AG04449 (cell line): ENCODE measurements at regions not wholly inside any gene's neighbourhood (a gene's known extent, or its start where the extent isn't known, plus 50 kb on each side); places are given as distances from the start of the nearest gene placed in this dataset.

ENCODE experiments used
- CTCF ChIA-PET: fragments of 350-600 bp; formaldehyde crosslinking; extraction: SDS; loops from one replicate; lab custom pipeline; 2021; ENCODE audit warnings: antibody characterized with exemption; lab: Yijun Ruan, JAX
- POLR2A ChIA-PET: fragments of 400-600, 350-600 bp; formaldehyde crosslinking; extraction: SDS; loops from one replicate; lab custom pipeline; 2020; ENCODE audit warnings: antibody characterized with exemption, inconsistent platforms; lab: Yijun Ruan, JAX
- DNase-seq: peaks from one replicate; pipeline ENCODE4 v3.0.0-alpha.2; 2010; ENCODE audit warnings: low read depth, low spot score
- H3K4me3 ChIP-seq: 2 replicates; pipeline ENCODE4 v1.5.1; 2011; ENCODE audit warnings: low read depth, mild to moderate bottlenecking, control low read depth, low read length
- CTCF ChIP-seq: IDR thresholded peaks from one replicate; pipeline ENCODE4 v1.5.1; 2011; ENCODE audit warnings: mild to moderate bottlenecking, moderate library complexity, low read length, control low read depth, inconsistent platforms; ENCODE audit not compliant: insufficient read depth; ENCODE audit errors: missing control alignments

GRCh38 chr9:91074866-91075265 is 273.2 kb downstream of the SYK start:
- no peak overlapping the region for H3K4me3 ChIP-seq
- no peak for DNase-seq
- POLR2A ChIA-PET, result no interaction called here
- TF ChIP-seq CTCF, result no peak
- CTCF ChIA-PET, result interaction anchor here (1.1 kb wide), 1 partner anchor 15 kb away, joined by 3 read pairs; no protein-coding TSS in a partner anchor

GRCh38 chr9:91075279-91075678 is 273.7 kb downstream of the SYK start:
- CTCF ChIA-PET, result interaction anchor here (1.1 kb wide), 1 partner anchor 14 kb away, joined by 3 read pairs; no protein-coding TSS in a partner anchor
- no peak overlapping the region for H3K4me3 ChIP-seq
- POLR2A ChIA-PET, result no interaction called here
- no peak for TF ChIP-seq CTCF
- no peak for DNase-seq

DNA sequence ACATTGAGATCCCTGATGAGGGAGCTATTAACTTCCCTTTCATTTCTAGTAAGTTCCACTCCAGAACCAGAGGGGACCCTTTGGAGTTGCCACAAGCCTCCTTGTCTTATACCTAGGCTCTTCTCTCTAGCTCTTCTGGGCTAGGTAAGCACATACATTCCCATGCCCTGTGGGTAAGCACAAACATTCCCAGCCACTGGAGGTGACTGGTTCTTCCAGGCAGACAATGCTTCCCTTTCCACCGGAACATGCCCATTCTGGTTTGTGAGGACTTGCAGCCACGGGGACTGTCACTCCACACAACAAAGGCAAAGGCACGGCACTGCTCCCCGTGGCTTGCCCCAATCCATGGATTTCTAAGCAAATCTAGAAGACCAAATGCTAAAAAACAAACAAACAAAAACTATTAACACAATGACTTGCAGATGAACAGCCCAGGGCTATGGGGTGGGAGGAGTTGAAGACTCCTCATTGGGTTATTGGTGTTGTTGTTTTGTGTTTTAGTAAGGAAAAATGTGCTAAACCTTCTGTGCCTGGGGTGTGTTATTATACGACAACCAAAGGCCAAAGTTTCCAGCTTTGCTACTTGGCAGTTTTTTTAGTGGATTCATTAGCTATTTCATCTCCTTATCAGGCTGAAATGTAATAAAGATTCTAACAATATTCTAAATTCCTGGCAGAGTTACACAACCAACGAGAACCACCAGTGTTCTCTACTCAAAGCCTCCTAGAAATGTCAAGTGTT is 276.2 kb downstream of the SYK start:
- H3K4me3 ChIP-seq, result no peak overlapping the region
- ChIA-PET POLR2A (no interaction called here), CTCF (interaction anchor here (1.0 to 2.3 kb wide), 3 partner anchors 12 to 163 kb away, joined by 3 to 7 read pairs (median 4); no protein-coding TSS in a partner anchor)
- DNase-seq, result no peak
- TF ChIP-seq CTCF, result no peak

- H3K4me3 ChIP-seq, result no peak overlapping the region
- POLR2A ChIA-PET, result no interaction called here
- CTCF ChIA-PET, result interaction anchor here (1.0 to 2.3 kb wide), 2 partner anchors 11 to 164 kb away, joined by 3 to 7 read pairs; no protein-coding TSS in a partner anchor
- DNase-seq, result no peak
- no peak for TF ChIP-seq CTCF
Observed at GRCh38 chr9:91078369-91078695, 276.7 kb downstream of the SYK start.

DNA sequence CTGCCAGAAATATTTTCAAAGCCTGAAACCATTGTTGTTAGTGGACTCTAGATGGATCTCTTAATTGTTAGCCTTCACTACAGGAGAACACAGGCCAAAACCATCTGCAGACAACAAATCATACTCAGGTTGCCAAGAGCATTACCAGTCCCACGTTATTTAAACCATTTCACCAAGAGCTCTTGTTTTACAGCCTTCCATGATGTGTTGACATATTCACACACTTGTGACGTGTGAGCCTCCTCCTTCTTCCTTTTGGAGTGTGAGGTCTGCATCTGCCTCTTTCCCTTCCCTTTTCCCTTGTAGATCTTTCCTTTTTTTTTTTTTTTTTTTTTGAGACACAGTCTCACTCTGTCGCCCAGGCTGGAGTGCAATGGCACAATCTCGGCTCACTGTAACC is 279.0 kb downstream of the AUH start:
- no peak for TF ChIP-seq CTCF
- POLR2A ChIA-PET, result interaction anchor here (0.6 to 0.7 kb wide), 2 partner anchors 9 to 170 kb away, joined by 3 read pairs; no protein-coding TSS in a partner anchor
- CTCF ChIA-PET, result interaction anchor here (1.2 kb wide), 1 partner anchor 37 kb away, joined by 4 read pairs; no protein-coding TSS in a partner anchor
- DNase-seq, result no peak
- no peak overlapping the region for H3K4me3 ChIP-seq

- TF ChIP-seq CTCF, result no peak
- POLR2A ChIA-PET, result no interaction called here
- H3K4me3 ChIP-seq, result no peak overlapping the region
- CTCF ChIA-PET, result interaction anchor here (1.3 kb wide), 1 partner anchor 169 kb away, joined by 5 read pairs; no protein-coding TSS in a partner anchor
- DNase-seq, result no peak
Observed at GRCh38 chr9:91084896-91085516, 276.7 kb downstream of the AUH start.
